ENCODE measurements at regions not wholly inside any gene's neighbourhood (a gene's known extent, or its start where the extent isn't known, plus 50 kb on each side); places are given as distances from the start of the nearest gene placed in this dataset.

GRCh38 chr13:99125326-99125915, 75.2 kb upstream of the UBAC2 start:
- FAIRE-seq, result no peak

- no peak for FAIRE-seq
Measured at GRCh38 chr13:99126821-99127220, 73.8 kb upstream of the UBAC2 start.

GRCh38 chr13:99129050-99129449, 71.6 kb upstream of the UBAC2 start:
- FAIRE-seq, result no peak

- FAIRE-seq, result no peak
Measured at GRCh38 chr13:99129951-99130350, 70.7 kb upstream of the UBAC2 start.

- no peak for FAIRE-seq
Measured at GRCh38 chr13:99131410-99131809, 69.2 kb upstream of the UBAC2 start.

GRCh38 chr13:99132295-99132835, 68.3 kb upstream of the UBAC2 start:
- FAIRE-seq, result no peak

GRCh38 chr13:99133230-99133629, 67.4 kb upstream of the UBAC2 start:
- FAIRE-seq, result no peak

GRCh38 chr13:99133848-99134247, 66.8 kb upstream of the UBAC2 start:
- no peak for FAIRE-seq

GRCh38 chr13:99135591-99135990, 65.1 kb upstream of the UBAC2 start:
- no peak for FAIRE-seq

- FAIRE-seq, result no peak
Measured at GRCh38 chr13:99136427-99136954, 64.2 kb upstream of the UBAC2 start.

GRCh38 chr13:99140831-99141230, 59.8 kb upstream of the UBAC2 start:
- FAIRE-seq, result no peak

- no peak for FAIRE-seq
Measured at GRCh38 chr13:99143904-99144303, 56.8 kb upstream of the UBAC2 start.

GRCh38 chr13:99144306-99144705, 56.3 kb upstream of the UBAC2 start:
- FAIRE-seq, result no peak

- FAIRE-seq, result no peak
Measured at GRCh38 chr13:99145461-99145860, 55.2 kb upstream of the UBAC2 start.

GRCh38 chr13:99150575-99151361, 49.9 kb upstream of the UBAC2 start:
- no peak for FAIRE-seq

Data from A204.1 (cell line).